CD14-positive monocyte (primary cell): ENCODE measurements at regions not wholly inside any gene's neighbourhood (a gene's known extent, or its start where the extent isn't known, plus 50 kb on each side); places are given as distances from the start of the nearest gene placed in this dataset.

Experiments used
- DNase-seq, 3 donors: peaks; one replicate each; pipeline ENCODE4 v3.0.0-alpha.2; 2011 to 2022
- H2AFZ ChIP-seq: 2 replicates; pipeline ENCODE4 v1.6.0; 2012; ENCODE audit warnings: mild to moderate bottlenecking, low read depth, low read length, inconsistent platforms; ENCODE audit not compliant: insufficient read depth, poor library complexity, severe bottlenecking
- H3K27ac ChIP-seq, 2 donors: 1 replicate in 1 of 2; 2 replicates in 1 of 2; pipeline ENCODE4 v1.5.1; 2012 to 2013; ENCODE audit warnings: low read length in 2 of 2, control low read depth in 1 of 2, inconsistent platforms in 1 of 2, low read depth in 1 of 2, mild to moderate bottlenecking in 1 of 2
- H3K27me3 ChIP-seq, 2 donors: one replicate each; pipeline versions ENCODE4 v1.6.0 to v1.6.1; 2011 to 2013; ENCODE audit warnings: low read length in 2 of 2; ENCODE audit not compliant: control insufficient read depth in 2 of 2, insufficient read depth in 2 of 2
- H3K36me3 ChIP-seq, 2 donors: replicated peaks in 1 of 2; 1 replicate in 1 of 2; 2 replicates in 1 of 2; pipeline versions ENCODE4 v1.5.1 to v1.6.1; 2012 to 2013; ENCODE audit warnings: low read length in 2 of 2, control low read depth in 1 of 2, inconsistent platforms in 1 of 2, mild to moderate bottlenecking in 1 of 2; ENCODE audit not compliant: insufficient read depth in 2 of 2, control insufficient read depth in 1 of 2
- H3K4me1 ChIP-seq, 2 donors: 1 replicate in 1 of 2; 2 replicates in 1 of 2; pipeline versions ENCODE4 v1.5.1 to v1.6.1; 2012 to 2013; ENCODE audit warnings: low read length in 2 of 2, control low read depth in 1 of 2, inconsistent platforms in 1 of 2, mild to moderate bottlenecking in 1 of 2, moderate library complexity in 1 of 2; ENCODE audit not compliant: insufficient read depth in 2 of 2, control insufficient read depth in 1 of 2
- H3K4me2 ChIP-seq: replicated peaks from 2 replicates; pipeline ENCODE3; 2012; ENCODE audit warnings: low read length, moderate library complexity, mild to moderate bottlenecking; ENCODE audit not compliant: poor library complexity, severe bottlenecking; ENCODE audit errors: extremely low read depth
- H3K4me3 ChIP-seq, 3 experiments: fragments of 200-600 bp in 1 of 3; sonication (generic) in 1 of 3; replicated peaks in 1 of 3; 1 replicate in 2 of 3; 2 replicates in 1 of 3; pipeline ENCODE4 v1.5.1; 2011 to 2013; ENCODE audit warnings: low read length in 3 of 3, mild to moderate bottlenecking in 3 of 3, control low read depth in 2 of 3, low read depth in 2 of 3, inconsistent platforms in 1 of 3, moderate library complexity in 1 of 3
- H3K79me2 ChIP-seq: 2 replicates; pipeline ENCODE4 v1.6.0; 2012; ENCODE audit warnings: mild to moderate bottlenecking, control low read depth, inconsistent platforms, low read length, moderate library complexity; ENCODE audit not compliant: insufficient read depth
- H3K9ac ChIP-seq: 2 replicates; pipeline ENCODE4 v1.6.0; 2017; ENCODE audit warnings: low read length, mild to moderate bottlenecking; ENCODE audit not compliant: insufficient read depth, poor library complexity, severe bottlenecking
- H3K9me3 ChIP-seq, 2 donors: replicated peaks in 1 of 2; 1 replicate in 1 of 2; 2 replicates in 1 of 2; pipeline versions ENCODE4 v1.5.1 to v1.6.1; 2012 to 2013; ENCODE audit warnings: low read length in 2 of 2, control low read depth in 1 of 2; ENCODE audit not compliant: control insufficient read depth in 1 of 2, insufficient read depth in 1 of 2
- H4K20me1 ChIP-seq: 2 replicates; pipeline ENCODE4 v1.6.0; 2012; ENCODE audit warnings: mild to moderate bottlenecking, low read length, control low read depth, moderate library complexity; ENCODE audit not compliant: insufficient read depth
- H3K27ac Mint-ChIP-seq, 7 donors: one replicate each; pipeline ENCODE4 v1.8.0; 2020; ENCODE audit warnings: mild to moderate bottlenecking in 7 of 7, mixed read lengths in 7 of 7, moderate library complexity in 6 of 7, inconsistent platforms in 2 of 7
- H3K27me3 Mint-ChIP-seq, 3 donors: one replicate each; pipeline ENCODE4 v1.8.0; 2021 to 2022; ENCODE audit warnings: low read depth in 3 of 3, mild to moderate bottlenecking in 3 of 3, mixed read lengths in 3 of 3, moderate library complexity in 3 of 3, inconsistent platforms in 1 of 3
- H3K36me3 Mint-ChIP-seq, 2 donors: one replicate each; pipeline ENCODE4 v1.8.0; 2020; ENCODE audit warnings: mixed read lengths in 2 of 2, inconsistent platforms in 1 of 2, mild to moderate bottlenecking in 1 of 2
- H3K4me1 Mint-ChIP-seq: one replicate; pipeline ENCODE4 v1.8.0; 2020; ENCODE audit warnings: mild to moderate bottlenecking, mixed read lengths
- H3K4me3 Mint-ChIP-seq, 2 donors: one replicate each; pipeline ENCODE4 v1.8.0; 2020; ENCODE audit warnings: mild to moderate bottlenecking in 2 of 2, mixed read lengths in 2 of 2, moderate library complexity in 1 of 2
- H3K9me3 Mint-ChIP-seq, 7 donors: one replicate each; pipeline ENCODE4 v1.8.0; 2020 to 2022; ENCODE audit warnings: mixed read lengths in 7 of 7, mild to moderate bottlenecking in 6 of 7, moderate library complexity in 6 of 7, inconsistent platforms in 2 of 7
- WGBS: methylation state at CpG from one replicate; pipeline ENCODE4 v1.1.5; 2013; ENCODE audit warnings: missing lambda C conversion rate; ENCODE audit not compliant: insufficient coverage; 5-methylcytosine and 5-hydroxymethylcytosine counted together
- intact Hi-C, 2 donors: fragments of 100-400 bp; cut with micrococcal nuclease; formaldehyde crosslinking; loops; one replicate each; pipeline versions ENCODE4 v1.15.0 to v1.15.1; 2023
- TF ChIP-seq, protein P1 (sequence below): fragments of 200-600 bp; IDR thresholded peaks from one replicate; pipeline ENCODE4 v1.8.0; 2022; ENCODE audit warnings: antibody characterized with exemption, mild to moderate bottlenecking

DNA sequence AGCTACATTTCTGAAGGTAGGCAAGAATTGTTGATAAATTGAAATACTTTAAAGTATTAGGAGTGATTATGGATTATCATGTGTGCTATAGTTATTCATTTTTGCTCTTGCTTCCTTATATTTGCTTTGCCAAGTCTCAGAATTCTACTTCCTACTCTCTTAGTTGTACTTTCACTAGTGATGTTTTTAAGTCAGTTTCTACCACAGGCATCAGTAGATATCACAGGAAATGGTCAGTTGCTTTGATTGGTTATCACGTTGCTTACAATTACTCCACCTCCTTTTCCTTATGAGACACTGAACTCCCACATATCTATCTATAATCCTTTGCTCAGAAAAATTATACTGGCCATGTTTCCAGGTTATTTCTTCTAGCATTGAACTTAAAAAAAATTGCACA, 472.8 kb downstream of the DMRTA1 start:
- intact Hi-C loops, result no loop called here
- Histone ChIP-seq H3K9me3 (no peaks in the 10 kb centered on the region), H3K4me3 (no peak overlapping the region), H4K20me1 (no peaks in the 10 kb centered on the region), H3K4me1 (no peaks in the 10 kb centered on the region), H3K36me3 (no peaks in the 10 kb centered on the region), H3K27me3 (no peaks in the 10 kb centered on the region), H3K27ac (no peak overlapping the region), H3K9ac (no peak overlapping the region), H2AFZ (no peak overlapping the region), H3K4me2 (no peak overlapping the region), H3K79me2 (no peaks in the 10 kb centered on the region)
- Mint-ChIP-seq H3K4me3 (no peak overlapping the region), H3K27ac (no peak overlapping the region), H3K27me3 (no peaks in the 10 kb centered on the region), H3K36me3 (no peaks in the 10 kb centered on the region), H3K4me1 (no peaks in the 10 kb centered on the region), H3K9me3 (peaks cover 0 to 2% (median 0%) of the 10 kb centered on the region in 7 donors)
- 80% methylated on average over 1 of the region's 1 CpG for WGBS
- DNase-seq, result no peak
- TF ChIP-seq, protein P1, sequence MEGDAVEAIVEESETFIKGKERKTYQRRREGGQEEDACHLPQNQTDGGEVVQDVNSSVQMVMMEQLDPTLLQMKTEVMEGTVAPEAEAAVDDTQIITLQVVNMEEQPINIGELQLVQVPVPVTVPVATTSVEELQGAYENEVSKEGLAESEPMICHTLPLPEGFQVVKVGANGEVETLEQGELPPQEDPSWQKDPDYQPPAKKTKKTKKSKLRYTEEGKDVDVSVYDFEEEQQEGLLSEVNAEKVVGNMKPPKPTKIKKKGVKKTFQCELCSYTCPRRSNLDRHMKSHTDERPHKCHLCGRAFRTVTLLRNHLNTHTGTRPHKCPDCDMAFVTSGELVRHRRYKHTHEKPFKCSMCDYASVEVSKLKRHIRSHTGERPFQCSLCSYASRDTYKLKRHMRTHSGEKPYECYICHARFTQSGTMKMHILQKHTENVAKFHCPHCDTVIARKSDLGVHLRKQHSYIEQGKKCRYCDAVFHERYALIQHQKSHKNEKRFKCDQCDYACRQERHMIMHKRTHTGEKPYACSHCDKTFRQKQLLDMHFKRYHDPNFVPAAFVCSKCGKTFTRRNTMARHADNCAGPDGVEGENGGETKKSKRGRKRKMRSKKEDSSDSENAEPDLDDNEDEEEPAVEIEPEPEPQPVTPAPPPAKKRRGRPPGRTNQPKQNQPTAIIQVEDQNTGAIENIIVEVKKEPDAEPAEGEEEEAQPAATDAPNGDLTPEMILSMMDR, result no peak

DNA sequence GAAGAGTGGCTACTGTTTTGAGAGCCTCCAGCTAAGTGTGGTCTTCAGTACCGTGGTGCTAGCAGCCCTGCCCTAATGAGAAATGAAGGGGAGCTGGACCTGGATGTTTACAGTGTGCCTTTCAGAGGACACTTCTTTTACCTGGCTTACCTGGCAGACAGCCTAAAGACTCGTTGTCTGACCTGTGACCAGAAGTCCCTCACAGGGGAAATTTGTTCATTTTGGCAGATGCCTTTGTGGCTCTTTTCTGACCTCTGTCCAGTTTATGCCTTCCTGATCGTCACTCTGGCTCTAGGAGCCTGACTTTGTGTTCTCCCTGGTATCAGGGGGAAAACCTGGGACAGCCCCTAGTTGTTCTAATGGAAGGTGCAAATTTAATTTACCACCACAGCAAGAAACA, 475.1 kb downstream of the DMRTA1 start:
- Histone ChIP-seq H3K27ac (no peak overlapping the region), H3K36me3 (no peaks in the 10 kb centered on the region), H3K9me3 (no peaks in the 10 kb centered on the region), H3K4me2 (no peak overlapping the region), H4K20me1 (no peaks in the 10 kb centered on the region), H3K27me3 (no peaks in the 10 kb centered on the region), H2AFZ (no peak overlapping the region), H3K79me2 (no peaks in the 10 kb centered on the region), H3K4me3 (no peak overlapping the region), H3K4me1 (no peaks in the 10 kb centered on the region), H3K9ac (no peak overlapping the region)
- H3K36me3 Mint-ChIP-seq, result no peaks in the 10 kb centered on the region
- H3K4me1 Mint-ChIP-seq, result no peaks in the 10 kb centered on the region
- 63% methylated on average over 1 of the region's 3 CpGs for WGBS
- no peak for DNase-seq
- intact Hi-C loops, result no loop called here
- no peak overlapping the region for H3K4me3 Mint-ChIP-seq
- no peak overlapping the region for H3K27ac Mint-ChIP-seq
- H3K27me3 Mint-ChIP-seq, result no peaks in the 10 kb centered on the region
- peaks cover 0 to 3% (median 0%) of the 10 kb centered on the region in 7 donors for H3K9me3 Mint-ChIP-seq
- TF ChIP-seq, protein P1, result no peak
